ENCODE measurements at regions not wholly inside any gene's neighbourhood (a gene's known extent, or its start where the extent isn't known, plus 50 kb on each side); places are given as distances from the start of the nearest gene placed in this dataset.

- H3K27me3 ChIP-seq (ENCODE audit: insufficient read depth, low read length): no peaks in the 10 kb centered on the region
- peaks cover 3% of the 10 kb centered on the region for H3K9me3 ChIP-seq (ENCODE audit: insufficient read depth, low read depth, low read length)
- H4K12ac ChIP-seq (ENCODE audit: low read depth, low read length): no peak overlapping the region
- H3K27ac ChIP-seq (ENCODE audit: low read depth, low read length): no peak overlapping the region
- H3K4me3 ChIP-seq (ENCODE audit: low read depth, low read length): no peak overlapping the region
- H3K14ac ChIP-seq (ENCODE audit: low read length): no peak overlapping the region
- no CpG with 5 or more reads among the region's 2 CpGs for WGBS (ENCODE audit: extremely low coverage, insufficient coverage, insufficient read length)
- no peak overlapping the region for H4K91ac ChIP-seq (ENCODE audit: low read depth, low read length)
- DNase-seq: no peak
- H4K8ac ChIP-seq (ENCODE audit: low read depth, low read length): no peak overlapping the region
- H3K4ac ChIP-seq (ENCODE audit: low read depth, low read length): no peak overlapping the region
- peaks cover 0 to 2% of the 10 kb centered on the region in 2 experiments for H3K36me3 ChIP-seq (ENCODE audit: control insufficient read depth in 1 of 2, insufficient read depth in 2 of 2, low read length in 2 of 2)
- no peak overlapping the region for H2BK120ac ChIP-seq (ENCODE audit: insufficient read depth, low read length, poor library complexity)
- no peaks in the 10 kb centered on the region for H3K79me2 ChIP-seq (ENCODE audit: control insufficient read depth, insufficient read depth, low read length, poor library complexity)
- no peak overlapping the region for H3K18ac ChIP-seq (ENCODE audit: low read length)
- H3K4me2 ChIP-seq (ENCODE audit: low read length): no peak overlapping the region
- H2AK5ac ChIP-seq (ENCODE audit: low read length): no peak overlapping the region
- H2BK5ac ChIP-seq (ENCODE audit: low read depth, low read length, poor library complexity): no peak overlapping the region
- no peaks in the 10 kb centered on the region for H3K79me1 ChIP-seq (ENCODE audit: low read length)
- no peaks in the 10 kb centered on the region for H3K4me1 ChIP-seq (ENCODE audit: control insufficient read depth in 1 of 2, insufficient read depth in 2 of 2, low read length in 2 of 2)
- no peak overlapping the region for H2AFZ ChIP-seq (ENCODE audit: insufficient read depth, low read length, poor library complexity)
- no peak overlapping the region for H2BK12ac ChIP-seq (ENCODE audit: low read length)
- H3K23ac ChIP-seq (ENCODE audit: low read length): no peak overlapping the region
- no peak overlapping the region for H3K9ac ChIP-seq (ENCODE audit: low read length)
Observed at GRCh38 chr4:92184566-92184965, 119.2 kb upstream of the GRID2 start.

- H3K23ac ChIP-seq (ENCODE audit: low read length): no peak overlapping the region
- no peaks in the 10 kb centered on the region for H3K4me1 ChIP-seq (ENCODE audit: control insufficient read depth in 1 of 2, insufficient read depth in 2 of 2, low read length in 2 of 2)
- no peak overlapping the region for H2AK5ac ChIP-seq (ENCODE audit: low read length)
- H2AFZ ChIP-seq (ENCODE audit: insufficient read depth, low read length, poor library complexity): no peak overlapping the region
- no peak overlapping the region for H4K8ac ChIP-seq (ENCODE audit: low read depth, low read length)
- H2BK12ac ChIP-seq (ENCODE audit: low read length): no peak overlapping the region
- peaks cover 3% of the 10 kb centered on the region for H3K9me3 ChIP-seq (ENCODE audit: insufficient read depth, low read depth, low read length)
- H4K12ac ChIP-seq (ENCODE audit: low read depth, low read length): no peak overlapping the region
- no peak for DNase-seq
- no peak overlapping the region for H3K27ac ChIP-seq (ENCODE audit: low read depth, low read length)
- no peaks in the 10 kb centered on the region for H3K79me1 ChIP-seq (ENCODE audit: low read length)
- no peak overlapping the region for H3K18ac ChIP-seq (ENCODE audit: low read length)
- no peak overlapping the region for H2BK120ac ChIP-seq (ENCODE audit: insufficient read depth, low read length, poor library complexity)
- no peak overlapping the region for H3K4me3 ChIP-seq (ENCODE audit: low read depth, low read length)
- H3K9ac ChIP-seq (ENCODE audit: low read length): no peak overlapping the region
- peaks cover 0 to 2% of the 10 kb centered on the region in 2 experiments for H3K36me3 ChIP-seq (ENCODE audit: control insufficient read depth in 1 of 2, insufficient read depth in 2 of 2, low read length in 2 of 2)
- no peak overlapping the region for H3K14ac ChIP-seq (ENCODE audit: low read length)
- H3K27me3 ChIP-seq (ENCODE audit: insufficient read depth, low read length): no peaks in the 10 kb centered on the region
- no peak overlapping the region for H2BK5ac ChIP-seq (ENCODE audit: low read depth, low read length, poor library complexity)
- no peaks in the 10 kb centered on the region for H3K79me2 ChIP-seq (ENCODE audit: control insufficient read depth, insufficient read depth, low read length, poor library complexity)
- WGBS (ENCODE audit: extremely low coverage, insufficient coverage, insufficient read length): no CpG with 5 or more reads among the region's 2 CpGs
- no peak overlapping the region for H3K4me2 ChIP-seq (ENCODE audit: low read length)
- no peak overlapping the region for H4K91ac ChIP-seq (ENCODE audit: low read depth, low read length)
- H3K4ac ChIP-seq (ENCODE audit: low read depth, low read length): no peak overlapping the region
Observed at GRCh38 chr4:92186239-92186638, 117.5 kb upstream of the GRID2 start.

GRCh38 chr4:92189146-92189545, 114.6 kb upstream of the GRID2 start:
- no peak overlapping the region for H3K14ac ChIP-seq (ENCODE audit: low read length)

GRCh38 chr4:92198711-92199110, 105.1 kb upstream of the GRID2 start:
- H4K8ac ChIP-seq (ENCODE audit: low read depth, low read length): no peak overlapping the region
- H3K79me1 ChIP-seq (ENCODE audit: low read length): no peaks in the 10 kb centered on the region

More at GRCh38 chr4:92189146-92189545, 114.6 kb upstream of the GRID2 start:
- H3K36me3 ChIP-seq (ENCODE audit: control insufficient read depth in 1 of 2, insufficient read depth in 2 of 2, low read length in 2 of 2): no peaks in the 10 kb centered on the region
- H3K79me2 ChIP-seq (ENCODE audit: control insufficient read depth, insufficient read depth, low read length, poor library complexity): no peaks in the 10 kb centered on the region
- H3K27me3 ChIP-seq (ENCODE audit: insufficient read depth, low read length): no peaks in the 10 kb centered on the region
- no peak overlapping the region for H2AK5ac ChIP-seq (ENCODE audit: low read length)
- no peak for DNase-seq
- H4K91ac ChIP-seq (ENCODE audit: low read depth, low read length): no peak overlapping the region
- H3K79me1 ChIP-seq (ENCODE audit: low read length): no peaks in the 10 kb centered on the region
- no peak overlapping the region for H3K27ac ChIP-seq (ENCODE audit: low read depth, low read length)
- H2BK120ac ChIP-seq (ENCODE audit: insufficient read depth, low read length, poor library complexity): no peak overlapping the region
- H3K4me1 ChIP-seq (ENCODE audit: control insufficient read depth in 1 of 2, insufficient read depth in 2 of 2, low read length in 2 of 2): no peaks in the 10 kb centered on the region
- no peak overlapping the region for H2BK12ac ChIP-seq (ENCODE audit: low read length)
- H3K23ac ChIP-seq (ENCODE audit: low read length): no peak overlapping the region
- H3K9ac ChIP-seq (ENCODE audit: low read length): no peak overlapping the region
- no peaks in the 10 kb centered on the region for H3K9me3 ChIP-seq (ENCODE audit: insufficient read depth, low read depth, low read length)
- H2BK5ac ChIP-seq (ENCODE audit: low read depth, low read length, poor library complexity): no peak overlapping the region
- H3K4me3 ChIP-seq (ENCODE audit: low read depth, low read length): no peak overlapping the region
- no peak overlapping the region for H4K8ac ChIP-seq (ENCODE audit: low read depth, low read length)
- no peak overlapping the region for H3K18ac ChIP-seq (ENCODE audit: low read length)
- no peak overlapping the region for H2AFZ ChIP-seq (ENCODE audit: insufficient read depth, low read length, poor library complexity)
- H4K12ac ChIP-seq (ENCODE audit: low read depth, low read length): no peak overlapping the region
- H3K4me2 ChIP-seq (ENCODE audit: low read length): no peak overlapping the region
- H3K4ac ChIP-seq (ENCODE audit: low read depth, low read length): no peak overlapping the region

More at GRCh38 chr4:92198711-92199110, 105.1 kb upstream of the GRID2 start:
- H2BK12ac ChIP-seq (ENCODE audit: low read length): no peak overlapping the region
- no peak overlapping the region for H2BK120ac ChIP-seq (ENCODE audit: insufficient read depth, low read length, poor library complexity)
- H4K91ac ChIP-seq (ENCODE audit: low read depth, low read length): no peak overlapping the region
- no peaks in the 10 kb centered on the region for H3K4me1 ChIP-seq (ENCODE audit: control insufficient read depth in 1 of 2, insufficient read depth in 2 of 2, low read length in 2 of 2)
- H3K4me3 ChIP-seq (ENCODE audit: low read depth, low read length): no peak overlapping the region
- no peak overlapping the region for H2BK5ac ChIP-seq (ENCODE audit: low read depth, low read length, poor library complexity)
- H3K4me2 ChIP-seq (ENCODE audit: low read length): no peak overlapping the region
- no peak overlapping the region for H4K12ac ChIP-seq (ENCODE audit: low read depth, low read length)
- H3K18ac ChIP-seq (ENCODE audit: low read length): no peak overlapping the region
- H3K79me2 ChIP-seq (ENCODE audit: control insufficient read depth, insufficient read depth, low read length, poor library complexity): no peaks in the 10 kb centered on the region
- no peaks in the 10 kb centered on the region for H3K27me3 ChIP-seq (ENCODE audit: insufficient read depth, low read length)
- H2AFZ ChIP-seq (ENCODE audit: insufficient read depth, low read length, poor library complexity): no peak overlapping the region
- H2AK5ac ChIP-seq (ENCODE audit: low read length): no peak overlapping the region
- no peak overlapping the region for H3K23ac ChIP-seq (ENCODE audit: low read length)
- no peaks in the 10 kb centered on the region for H3K9me3 ChIP-seq (ENCODE audit: insufficient read depth, low read depth, low read length)
- no peak overlapping the region for H3K4ac ChIP-seq (ENCODE audit: low read depth, low read length)
- no peak for DNase-seq
- H3K14ac ChIP-seq (ENCODE audit: low read length): no peak overlapping the region
- WGBS (ENCODE audit: extremely low coverage, insufficient coverage, insufficient read length): no CpG with 5 or more reads among the region's 4 CpGs
- H3K27ac ChIP-seq (ENCODE audit: low read depth, low read length): no peak overlapping the region
- no peaks in the 10 kb centered on the region for H3K36me3 ChIP-seq (ENCODE audit: control insufficient read depth in 1 of 2, insufficient read depth in 2 of 2, low read length in 2 of 2)
- no peak overlapping the region for H3K9ac ChIP-seq (ENCODE audit: low read length)
